Endothelial cell of umbilical vein (primary cell): ENCODE measurements at regions not wholly inside any gene's neighbourhood (a gene's known extent, or its start where the extent isn't known, plus 50 kb on each side); places are given as distances from the start of the nearest gene placed in this dataset.

Source experiments
- BruUV-seq: library from RNA; stranded (reverse); fragments of 400-500 nt; replicated peaks from 2 replicates; lab custom pipeline; 2021; lab: Mats Ljungman, UMichigan
- CTCF ChIA-PET: fragments of 300-600, 350-600 bp; sonication (Branson Sonifier 250); formaldehyde crosslinking; loops from one replicate; lab custom pipeline; 2021; ENCODE audit warnings: antibody characterized with exemption, inconsistent platforms; lab: Charles Lee
- POLR2A ChIA-PET: fragments of 300-600, 350-600 bp; sonication (Branson Sonifier 250); formaldehyde crosslinking; loops from one replicate; lab custom pipeline; 2021; ENCODE audit warnings: antibody characterized with exemption, inconsistent platforms; lab: Charles Lee
- DNase-seq: peaks from one replicate; pipeline ENCODE4 v3.0.0-alpha.2; 2011; ENCODE audit warnings: low read depth, low spot score
- FAIRE-seq: peaks from 2 replicates; lab custom pipeline; 2011; peaks lifted over from hg19 to GRCh38; lab: Jason Lieb, UNC
- H2AFZ ChIP-seq: 2 replicates; pipeline ENCODE4 v1.6.0; 2012; ENCODE audit warnings: low read depth, low read length, control low read depth, inconsistent platforms
- H3K27ac ChIP-seq: 2 replicates; pipeline ENCODE4 v1.5.1; 2011; ENCODE audit warnings: low read depth, mild to moderate bottlenecking, control low read depth, low read length, moderate library complexity; ENCODE audit not compliant: insufficient read depth
- H3K27me3 ChIP-seq, 2 experiments: 2 replicates each; pipeline versions ENCODE4 v1.6.0 to v1.6.1; 2011; ENCODE audit warnings: low read length in 2 of 2, mixed read lengths in 1 of 2; ENCODE audit not compliant: control insufficient read depth in 2 of 2, insufficient read depth in 2 of 2
- H3K36me3 ChIP-seq, 2 experiments: 2 replicates in 1 of 2; 3 replicates in 1 of 2; pipeline ENCODE4 v1.5.1; 2011; ENCODE audit warnings: low read length in 2 of 2, mild to moderate bottlenecking in 1 of 2, moderate library complexity in 1 of 2; ENCODE audit not compliant: control insufficient read depth in 2 of 2, insufficient read depth in 2 of 2; ENCODE audit errors: extremely low read depth in 1 of 2
- H3K4me1 ChIP-seq: 3 replicates; pipeline ENCODE4 v1.5.1; 2011; ENCODE audit warnings: mild to moderate bottlenecking, low read length; ENCODE audit not compliant: control insufficient read depth, insufficient read depth; ENCODE audit errors: extremely low read depth
- H3K4me2 ChIP-seq: 2 replicates; pipeline ENCODE4 v1.6.1; 2011; ENCODE audit warnings: low read length, control low read depth, mixed read lengths; ENCODE audit not compliant: insufficient read depth
- H3K4me3 ChIP-seq, 3 experiments: fragments of 200-600 bp in 1 of 3; sonication (generic), shearing (Covaris generic) in 1 of 3; replicated peaks in 1 of 3; 2 replicates each; pipeline ENCODE4 v1.5.1; 2011 to 2016; ENCODE audit warnings: control low read depth in 3 of 3, low read length in 3 of 3, mild to moderate bottlenecking in 2 of 3, inconsistent platforms in 1 of 3, low read depth in 1 of 3, moderate library complexity in 1 of 3; ENCODE audit not compliant: insufficient read depth in 1 of 3
- H3K79me2 ChIP-seq: 2 replicates; pipeline ENCODE4 v1.6.0; 2012; ENCODE audit warnings: low read length, inconsistent platforms; ENCODE audit not compliant: control insufficient read depth, insufficient read depth
- H3K9ac ChIP-seq: replicated peaks from 2 replicates; pipeline ENCODE3; 2011; ENCODE audit warnings: low read length, control low read depth; ENCODE audit not compliant: insufficient read depth; ENCODE audit errors: extremely low read depth
- H3K9me1 ChIP-seq: replicated peaks from 3 replicates; pipeline ENCODE4 v1.6.0; 2011; ENCODE audit warnings: mild to moderate bottlenecking, low read length; ENCODE audit not compliant: control insufficient read depth, insufficient read depth; ENCODE audit errors: extremely low read depth
- H3K9me3 ChIP-seq: replicated peaks from 2 replicates; pipeline ENCODE4 v1.5.1; 2012; ENCODE audit warnings: low read length, inconsistent platforms; ENCODE audit not compliant: control insufficient read depth, insufficient read depth
- H4K20me1 ChIP-seq: replicated peaks from 2 replicates; pipeline ENCODE3; 2011; ENCODE audit warnings: mild to moderate bottlenecking, low read length; ENCODE audit not compliant: control insufficient read depth, insufficient read depth; ENCODE audit errors: extremely low read depth
- EZH2 ChIP-seq: IDR thresholded peaks from 2 replicates; pipeline ENCODE4 v1.6.1; 2012; ENCODE audit warnings: borderline replicate concordance, low read depth, mild to moderate bottlenecking, moderate library complexity, low read length, inconsistent platforms; ENCODE audit not compliant: severe bottlenecking
- FOS ChIP-seq: IDR thresholded peaks from 2 replicates; pipeline ENCODE4 v1.6.1; 2011; ENCODE audit warnings: mild to moderate bottlenecking, low read length, moderate library complexity, borderline replicate concordance; ENCODE audit not compliant: insufficient read depth
- GATA2 ChIP-seq: IDR thresholded peaks from 2 replicates; pipeline ENCODE4 v1.7.0; 2011; ENCODE audit warnings: low read depth, mild to moderate bottlenecking, moderate library complexity, mixed read lengths, low read length; ENCODE audit not compliant: insufficient read length, insufficient read depth
- JUN ChIP-seq: IDR thresholded peaks from 2 replicates; pipeline ENCODE4 v1.6.1; 2011; ENCODE audit warnings: borderline replicate concordance, low read depth; ENCODE audit not compliant: insufficient read length, insufficient read depth
- MYC ChIP-seq: IDR thresholded peaks from one replicate; pipeline ENCODE4 v1.6.1; 2011; ENCODE audit warnings: mild to moderate bottlenecking, low read depth, low read length
- POLR2A ChIP-seq: IDR thresholded peaks from 2 replicates; pipeline ENCODE4 v1.6.1; 2012; ENCODE audit warnings: low read depth, mild to moderate bottlenecking, control low read depth, low read length
- POLR2AphosphoS5 ChIP-seq: IDR thresholded peaks from 2 replicates; pipeline ENCODE4 v1.6.1; 2012; ENCODE audit warnings: low read depth, mild to moderate bottlenecking, control low read depth, low read length, moderate library complexity; ENCODE audit not compliant: insufficient read depth
- dilution Hi-C: fragments of 300-500 bp; cut with MboI; formaldehyde crosslinking; loops from one replicate; pipeline ENCODE4 v1.15.0; 2019; ENCODE audit warnings: low sequenced_read_pairs; ENCODE audit not compliant: extremely low pct_ligation_motif_present
- intact Hi-C: fragments of 100-400 bp; cut with micrococcal nuclease; formaldehyde crosslinking; loops from one replicate; pipeline ENCODE4 v1.10.0; 2022
- TF ChIP-seq, protein P1 (sequence below), 2 donors: IDR thresholded peaks; 1 replicate in 1 of 2; 2 replicates in 1 of 2; pipeline ENCODE4 v1.5.1; 2011; ENCODE audit warnings: low read length in 2 of 2, mild to moderate bottlenecking in 2 of 2, moderate library complexity in 2 of 2, control low read depth in 1 of 2, inconsistent platforms in 1 of 2, low read depth in 1 of 2; ENCODE audit not compliant: insufficient read depth in 1 of 2; ENCODE audit errors: extremely low read depth in 1 of 2
- TF ChIP-seq, protein P2 (sequence below): IDR thresholded peaks from 2 replicates; pipeline ENCODE4 v1.6.1; 2011; ENCODE audit not compliant: insufficient read depth, insufficient read length

DNA sequence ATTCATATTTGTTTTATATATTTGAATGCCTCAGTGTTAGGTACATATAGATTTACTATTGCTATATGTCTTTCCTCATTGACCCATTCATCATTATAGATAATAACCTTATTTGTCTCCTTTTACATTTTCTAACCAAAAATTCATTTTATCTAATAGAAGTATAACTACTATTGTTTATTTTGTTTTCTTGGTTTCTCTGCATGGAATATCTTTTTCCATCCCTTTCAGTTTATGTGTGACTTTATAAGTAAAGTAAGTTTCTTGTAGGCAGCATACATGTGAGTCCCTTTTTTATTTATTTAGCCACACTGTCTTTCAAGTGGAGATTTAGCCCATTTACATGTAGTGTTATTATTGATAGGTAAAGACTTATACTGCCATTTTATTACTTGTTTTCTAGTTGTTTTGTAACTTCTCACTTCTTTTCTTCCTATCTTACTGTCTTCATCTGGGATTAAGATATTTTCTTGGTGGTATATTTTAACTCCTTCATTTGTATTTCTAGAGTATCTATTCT lies 572.0 kb upstream of the MAN1A1 start:
- no peak for DNase-seq
- H3K9me3 ChIP-seq: peaks cover 5% of the 10 kb centered on the region
- intact Hi-C loops (no loop called here), dilution Hi-C loops (no loop called here)
- TF ChIP-seq, protein P1, sequence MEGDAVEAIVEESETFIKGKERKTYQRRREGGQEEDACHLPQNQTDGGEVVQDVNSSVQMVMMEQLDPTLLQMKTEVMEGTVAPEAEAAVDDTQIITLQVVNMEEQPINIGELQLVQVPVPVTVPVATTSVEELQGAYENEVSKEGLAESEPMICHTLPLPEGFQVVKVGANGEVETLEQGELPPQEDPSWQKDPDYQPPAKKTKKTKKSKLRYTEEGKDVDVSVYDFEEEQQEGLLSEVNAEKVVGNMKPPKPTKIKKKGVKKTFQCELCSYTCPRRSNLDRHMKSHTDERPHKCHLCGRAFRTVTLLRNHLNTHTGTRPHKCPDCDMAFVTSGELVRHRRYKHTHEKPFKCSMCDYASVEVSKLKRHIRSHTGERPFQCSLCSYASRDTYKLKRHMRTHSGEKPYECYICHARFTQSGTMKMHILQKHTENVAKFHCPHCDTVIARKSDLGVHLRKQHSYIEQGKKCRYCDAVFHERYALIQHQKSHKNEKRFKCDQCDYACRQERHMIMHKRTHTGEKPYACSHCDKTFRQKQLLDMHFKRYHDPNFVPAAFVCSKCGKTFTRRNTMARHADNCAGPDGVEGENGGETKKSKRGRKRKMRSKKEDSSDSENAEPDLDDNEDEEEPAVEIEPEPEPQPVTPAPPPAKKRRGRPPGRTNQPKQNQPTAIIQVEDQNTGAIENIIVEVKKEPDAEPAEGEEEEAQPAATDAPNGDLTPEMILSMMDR (IDR thresholded peaks at IDR 0.05; ENCODE audit: extremely low read depth in 1 of 2, insufficient read depth in 1 of 2, low read depth in 1 of 2, low read length in 2 of 2): no peak
- TF ChIP-seq MYC (no peak), GATA2 (no peak), FOS (no peak), POLR2A (no peak)
- FAIRE-seq: no peak
- no TSS peak for BruUV-seq
- ChIA-PET CTCF (no interaction called here), POLR2A (no interaction called here)
- no peak overlapping the region for H2AFZ ChIP-seq
- H3K4me3 ChIP-seq: no peak overlapping the region
- no peak overlapping the region for H3K4me2 ChIP-seq
- no peak overlapping the region for H3K27ac ChIP-seq
- H3K27me3 ChIP-seq: no peaks in the 10 kb centered on the region
- H3K79me2 ChIP-seq: no peaks in the 10 kb centered on the region
- H3K9ac ChIP-seq: no peak overlapping the region
- H3K9me1 ChIP-seq: no peaks in the 10 kb centered on the region
- H3K4me1 ChIP-seq: no peaks in the 10 kb centered on the region
- H3K36me3 ChIP-seq: no peaks in the 10 kb centered on the region
- no peaks in the 10 kb centered on the region for H4K20me1 ChIP-seq

DNA sequence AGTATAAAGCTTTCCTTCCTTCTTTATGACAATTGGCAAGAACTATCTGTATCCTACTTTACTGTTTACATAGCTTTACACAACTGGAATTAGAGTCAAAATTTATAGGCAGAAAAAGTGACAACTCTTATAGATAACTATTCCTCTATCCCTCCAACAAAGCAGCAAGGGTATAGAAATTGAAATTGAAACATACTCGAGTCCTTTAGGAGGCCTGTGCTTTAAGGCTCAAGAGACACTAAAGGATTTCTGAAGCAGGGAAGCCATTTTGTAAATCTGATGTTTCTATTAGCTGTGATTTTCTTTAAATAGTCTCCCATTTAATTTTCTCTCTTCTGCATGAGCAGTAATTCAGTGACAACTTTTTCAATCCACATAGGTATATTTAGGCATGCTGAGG lies 567.6 kb upstream of the MAN1A1 start:
- POLR2A ChIA-PET: no interaction called here
- H3K9me3 ChIP-seq: no peaks in the 10 kb centered on the region
- H3K27ac ChIP-seq: no peak overlapping the region
- FAIRE-seq: no peak
- H4K20me1 ChIP-seq: no peaks in the 10 kb centered on the region
- H3K27me3 ChIP-seq: no peaks in the 10 kb centered on the region
- dilution Hi-C loops (no loop called here), intact Hi-C loops (no loop called here)
- no TSS peak for BruUV-seq
- no peak for DNase-seq
- no peaks in the 10 kb centered on the region for H3K4me1 ChIP-seq
- H3K4me2 ChIP-seq: no peak overlapping the region
- no peak overlapping the region for H3K9ac ChIP-seq
- no peaks in the 10 kb centered on the region for H3K9me1 ChIP-seq
- CTCF ChIA-PET: no interaction called here
- H3K79me2 ChIP-seq: no peaks in the 10 kb centered on the region
- TF ChIP-seq MYC (no peak), JUN (no peak), GATA2 (no peak), FOS (no peak), POLR2AphosphoS5 (no peak), EZH2 (no peak), POLR2A (no peak)
- TF ChIP-seq, protein P1 (IDR thresholded peaks at IDR 0.05; ENCODE audit: extremely low read depth in 1 of 2, insufficient read depth in 1 of 2, low read depth in 1 of 2, low read length in 2 of 2): no peak
- TF ChIP-seq, protein P2, sequence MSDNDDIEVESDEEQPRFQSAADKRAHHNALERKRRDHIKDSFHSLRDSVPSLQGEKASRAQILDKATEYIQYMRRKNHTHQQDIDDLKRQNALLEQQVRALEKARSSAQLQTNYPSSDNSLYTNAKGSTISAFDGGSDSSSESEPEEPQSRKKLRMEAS: no peak
- H3K36me3 ChIP-seq: no peaks in the 10 kb centered on the region
- H2AFZ ChIP-seq: no peak overlapping the region
- H3K4me3 ChIP-seq: no peak overlapping the region
